T47D (cell line): ENCODE measurements at regions not wholly inside any gene's neighbourhood (a gene's known extent, or its start where the extent isn't known, plus 50 kb on each side); places are given as distances from the start of the nearest gene placed in this dataset.
A peak's percentile ranks its signal among the peaks of the same experiment; 100 is the strongest.
"Not testable (repeated sequence)": the region's sequence is repeated elsewhere in the genome, so short reads cannot be mapped to it uniquely, and the experiment has no call there.

Source experiments
- DNase-seq, 2 experiments: peaks; one replicate each; pipeline versions ENCODE4 v3.0.0 to v3.0.0-alpha.2; 2011 to 2012; ENCODE audit warnings: low read depth in 1 of 2, low spot score in 1 of 2
- JUND ChIP-seq: IDR thresholded peaks from 2 replicates; pipeline ENCODE4 v1.6.1; 2012; ENCODE audit warnings: low read depth
- in situ Hi-C: cut with HindIII; loops from 2 replicates; pipeline ENCODE4 v1.10.0; 2016; ENCODE audit warnings: low sequenced_read_pairs, low pct_unique_long_range_greater_than_20kb

DNA sequence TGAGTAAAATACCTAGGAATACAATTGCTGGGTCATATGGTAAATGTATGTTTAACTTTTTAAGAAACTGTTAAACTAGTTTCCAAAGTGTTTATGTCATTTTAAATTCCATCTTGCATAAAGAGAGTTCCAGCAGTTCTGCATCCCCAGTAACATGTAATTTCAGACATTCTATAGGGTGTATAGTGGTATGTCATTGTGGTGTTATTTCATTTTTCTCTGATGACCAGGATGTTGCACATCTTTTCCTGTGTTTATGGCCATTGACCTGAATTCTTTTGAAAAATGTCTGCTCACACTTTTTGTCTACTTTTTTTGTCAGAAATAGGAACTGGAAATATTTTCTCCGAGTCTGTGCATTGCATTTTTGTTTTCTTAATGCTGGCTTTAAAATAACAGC lies 128.9 kb downstream of the TMEM200A start:
- no peak for TF ChIP-seq JUND
- in situ Hi-C loops = no loop called here
- no peak for DNase-seq

GRCh38 chr6:130500693-130501092 lies 134.9 kb downstream of the TMEM200A start:
- no peak for DNase-seq
- TF ChIP-seq JUND = no peak
- in situ Hi-C loops = no loop called here

GRCh38 chr6:130503146-130503545 lies 137.3 kb downstream of the TMEM200A start:
- no peak for TF ChIP-seq JUND
- in situ Hi-C loops = no loop called here
- no peak for DNase-seq

GRCh38 chr6:130505808-130506598 lies 140.2 kb downstream of the TMEM200A start:
- DNase-seq = no peak
- in situ Hi-C loops = no loop called here
- TF ChIP-seq JUND = no peak

- in situ Hi-C loops, DNase-seq: not testable (repeated sequence)
Observed at GRCh38 chr6:130507005-130507665, 141.3 kb downstream of the TMEM200A start.

- no peak for TF ChIP-seq JUND
- in situ Hi-C loops = no loop called here
- no peak for DNase-seq
Observed at GRCh38 chr6:130507666-130508028, 141.8 kb downstream of the TMEM200A start.

- peak in 1 of 2 experiments; percentile 45 for DNase-seq
- no peak for TF ChIP-seq JUND
- in situ Hi-C loops = no loop called here
Observed at GRCh38 chr6:130513770-130514169, 148.0 kb downstream of the TMEM200A start.

DNA sequence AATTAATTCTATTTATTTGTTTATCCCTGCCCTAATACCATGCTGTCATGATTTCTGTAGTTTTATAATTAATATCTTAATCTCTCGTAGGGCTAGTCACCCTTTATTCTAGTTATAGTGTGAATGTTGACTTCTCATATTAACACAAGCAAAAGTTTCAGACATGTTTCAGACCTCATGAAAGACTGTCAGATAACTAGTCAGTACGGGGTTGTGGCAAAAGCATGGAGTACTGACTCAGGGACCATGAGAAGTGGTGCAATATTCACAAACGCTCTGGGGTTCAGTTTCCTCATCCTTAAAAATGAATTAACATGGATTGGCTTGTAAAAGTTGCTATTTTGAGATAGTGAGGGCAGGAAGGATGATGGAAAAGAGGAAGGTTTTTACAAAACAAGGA lies 148.9 kb downstream of the TMEM200A start:
- in situ Hi-C loops = no loop called here
- no peak for TF ChIP-seq JUND
- DNase-seq = no peak

DNA sequence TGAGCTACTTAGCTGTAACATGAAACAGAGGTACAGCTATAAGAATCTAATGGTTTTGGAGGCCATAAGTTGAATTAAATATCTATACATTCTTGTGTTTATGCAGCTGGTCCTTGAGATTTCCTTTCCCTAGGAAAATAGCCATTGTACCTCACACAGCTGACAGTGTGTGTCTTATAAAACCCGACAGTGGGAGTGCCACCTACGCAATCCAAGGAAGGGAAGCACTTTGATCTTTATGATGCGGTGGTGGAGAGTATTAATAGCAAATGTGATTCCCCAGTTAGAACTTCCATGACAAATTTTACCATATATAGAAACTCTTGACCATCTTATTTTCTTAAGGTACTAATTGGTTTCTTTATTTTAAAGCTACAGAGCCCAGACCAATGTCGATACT lies 149.5 kb downstream of the TMEM200A start:
- no peak for TF ChIP-seq JUND
- in situ Hi-C loops = no loop called here
- DNase-seq = no peak

- in situ Hi-C loops = no loop called here
- TF ChIP-seq JUND = no peak
- no peak for DNase-seq
Observed at GRCh38 chr6:130516604-130517003, 150.8 kb downstream of the TMEM200A start.

DNA sequence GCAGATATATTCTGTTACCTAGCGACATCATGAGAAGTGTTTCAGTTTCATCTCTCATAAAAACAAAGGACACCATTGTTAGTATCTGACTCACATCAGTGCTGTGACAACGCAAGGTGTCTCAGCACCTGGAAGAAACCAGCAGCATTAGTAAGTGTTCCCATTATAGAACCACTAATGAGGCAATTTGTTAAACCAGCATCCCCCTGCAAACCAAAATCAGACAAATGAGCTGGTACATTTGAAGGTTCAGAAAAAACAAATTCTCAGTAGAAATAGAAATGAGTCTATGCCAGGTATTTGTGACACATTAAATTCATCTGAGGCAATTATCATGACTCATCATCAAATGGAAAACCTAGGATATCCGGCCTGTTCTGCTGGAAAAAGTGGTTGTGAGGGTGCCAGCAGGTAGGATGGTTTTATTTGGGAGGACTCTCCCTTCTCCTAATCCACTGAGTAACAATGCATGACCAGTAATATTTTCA lies 151.7 kb downstream of the TMEM200A start:
- DNase-seq = no peak

DNA sequence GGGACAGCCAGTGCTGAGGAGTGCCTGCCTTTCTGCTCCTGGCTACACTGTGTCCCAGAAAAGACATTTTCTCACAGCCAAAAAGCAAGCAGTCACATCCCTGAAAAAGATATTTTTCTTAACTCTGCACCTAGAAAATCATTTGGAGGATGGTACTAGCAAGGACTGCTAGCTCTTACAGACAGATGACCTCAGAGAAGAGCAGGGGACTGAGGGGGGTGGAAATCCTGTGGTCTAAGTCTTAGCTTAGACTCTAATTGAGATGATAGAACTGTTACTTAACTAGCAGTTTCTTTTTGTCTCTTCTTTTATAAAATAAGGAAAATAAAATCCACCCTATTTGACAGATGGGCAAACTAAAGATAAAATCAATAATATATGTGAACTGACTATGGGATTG lies 152.8 kb downstream of the TMEM200A start:
- in situ Hi-C loops = no loop called here
- TF ChIP-seq JUND = no peak
- no peak for DNase-seq

More for the DNA sequence above, 151.7 kb downstream of the TMEM200A start:
- in situ Hi-C loops = no loop called here
- TF ChIP-seq JUND = no peak

GRCh38 chr6:130520221-130520620 lies 154.4 kb downstream of the TMEM200A start:
- DNase-seq = no peak

More at GRCh38 chr6:130520221-130520620, 154.4 kb downstream of the TMEM200A start:
- TF ChIP-seq JUND = no peak
- in situ Hi-C loops = no loop called here
